PFSK-1 (cell line): ENCODE measurements at regions not wholly inside any gene's neighbourhood (a gene's known extent, or its start where the extent isn't known, plus 50 kb on each side); places are given as distances from the start of the nearest gene placed in this dataset.

Experiments
- FOXP2 ChIP-seq: optimal IDR thresholded peaks from 2 replicates; pipeline ENCODE3; 2011; ENCODE audit warnings: borderline replicate concordance, control low read depth, inconsistent platforms; ENCODE audit not compliant: insufficient read depth; ENCODE audit errors: extremely low read length, extremely low read depth
- POLR2AphosphoS5 ChIP-seq: IDR thresholded peaks from 2 replicates; pipeline ENCODE4 v1.6.1; 2012; ENCODE audit warnings: low read depth, mild to moderate bottlenecking, control low read depth, low read length, moderate library complexity
- REST ChIP-seq, 2 experiments: IDR thresholded peaks; 2 replicates each; pipeline versions ENCODE4 v1.6.1 to v1.8.0; 2011 to 2012; ENCODE audit warnings: low read depth in 2 of 2, low read length in 2 of 2, control low read depth in 1 of 2, inconsistent platforms in 1 of 2, mild to moderate bottlenecking in 1 of 2, moderate library complexity in 1 of 2; ENCODE audit not compliant: insufficient read depth in 1 of 2
- SIN3A ChIP-seq: IDR thresholded peaks from 2 replicates; pipeline ENCODE4 v1.6.1; 2012; ENCODE audit warnings: mild to moderate bottlenecking, low read length, moderate library complexity, borderline replicate concordance; ENCODE audit not compliant: insufficient read depth
- TAF1 ChIP-seq: IDR thresholded peaks from 2 replicates; pipeline ENCODE4 v1.6.1; 2012; ENCODE audit warnings: low read length, control low read depth, borderline replicate concordance; ENCODE audit not compliant: insufficient read depth

- TF ChIP-seq SIN3A (no peak), FOXP2 (no peak), POLR2AphosphoS5 (no peak), REST (IDR thresholded peaks at IDR 0.05; ENCODE audit: insufficient read depth in 1 of 2, low read depth in 2 of 2, low read length in 2 of 2) (no peak), TAF1 (no peak)
These were observed 141.8 kb upstream of the MSX1 start for GRCh38 chr4:4717692-4718091.

- TF ChIP-seq POLR2AphosphoS5 (no peak), SIN3A (no peak), FOXP2 (no peak), TAF1 (no peak), REST (IDR thresholded peaks at IDR 0.05; ENCODE audit: insufficient read depth in 1 of 2, low read depth in 2 of 2, low read length in 2 of 2) (no peak)
These were observed 145.1 kb upstream of the MSX1 start for GRCh38 chr4:4714331-4714730.

DNA sequence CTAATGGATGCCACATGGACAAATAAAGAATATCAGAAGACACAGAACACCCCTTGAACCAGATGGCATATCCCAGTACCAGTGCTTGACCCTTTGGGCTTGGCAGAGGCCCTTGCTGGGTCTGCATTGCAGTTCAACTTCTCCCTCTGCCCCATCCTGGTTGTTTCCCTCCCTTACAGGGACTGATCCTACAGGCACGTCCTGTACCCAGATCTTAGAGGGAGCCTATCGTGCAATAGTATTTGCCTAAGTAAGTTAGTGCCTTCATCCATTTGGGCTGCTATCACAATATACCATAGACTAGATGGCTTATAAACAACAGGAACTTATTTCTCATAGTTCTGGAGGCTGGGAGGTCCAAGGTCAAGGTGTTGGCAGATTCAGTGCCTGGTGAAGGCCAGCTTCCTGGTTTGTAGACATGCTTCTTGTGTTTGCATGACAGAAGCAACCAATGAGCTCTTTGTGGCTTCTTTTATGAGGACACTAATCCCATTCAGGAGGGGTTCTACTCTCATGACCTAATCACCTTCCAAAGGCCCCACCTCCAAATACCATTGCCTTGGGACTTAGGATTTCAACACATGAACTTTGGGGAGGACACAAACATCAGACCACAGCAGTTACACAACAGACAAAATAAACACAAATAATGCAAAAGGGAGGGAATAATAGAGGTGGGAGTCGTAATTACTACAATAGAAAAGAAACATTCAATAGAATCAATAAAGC is 146.5 kb upstream of the MSX1 start:
- TF ChIP-seq TAF1 (no peak), SIN3A (no peak), REST (IDR thresholded peaks at IDR 0.05; ENCODE audit: insufficient read depth in 1 of 2, low read depth in 2 of 2, low read length in 2 of 2) (no peak), POLR2AphosphoS5 (no peak), FOXP2 (no peak)

DNA sequence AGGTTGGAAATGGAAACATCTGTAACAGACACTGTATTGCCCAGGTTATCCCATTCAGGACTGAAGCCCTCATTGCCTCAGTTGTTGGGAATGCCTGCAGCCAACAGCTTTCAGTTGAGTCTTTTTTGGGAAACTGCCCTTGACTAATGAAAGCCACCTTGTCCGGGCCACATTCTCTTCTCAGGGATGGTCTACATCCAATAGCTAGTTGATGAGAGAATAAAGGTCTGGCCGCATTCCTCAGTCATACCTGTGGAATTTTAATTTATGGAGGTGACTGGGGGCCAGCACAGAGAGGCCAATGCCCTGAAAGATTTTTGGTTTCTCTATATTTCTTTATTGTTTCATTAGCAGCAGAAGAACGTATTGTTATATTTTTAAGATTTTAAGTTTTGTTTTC is 147.6 kb upstream of the MSX1 start:
- TF ChIP-seq POLR2AphosphoS5 (no peak), SIN3A (no peak), FOXP2 (no peak), REST (IDR thresholded peaks at IDR 0.05; ENCODE audit: insufficient read depth in 1 of 2, low read depth in 2 of 2, low read length in 2 of 2) (no peak), TAF1 (no peak)

DNA sequence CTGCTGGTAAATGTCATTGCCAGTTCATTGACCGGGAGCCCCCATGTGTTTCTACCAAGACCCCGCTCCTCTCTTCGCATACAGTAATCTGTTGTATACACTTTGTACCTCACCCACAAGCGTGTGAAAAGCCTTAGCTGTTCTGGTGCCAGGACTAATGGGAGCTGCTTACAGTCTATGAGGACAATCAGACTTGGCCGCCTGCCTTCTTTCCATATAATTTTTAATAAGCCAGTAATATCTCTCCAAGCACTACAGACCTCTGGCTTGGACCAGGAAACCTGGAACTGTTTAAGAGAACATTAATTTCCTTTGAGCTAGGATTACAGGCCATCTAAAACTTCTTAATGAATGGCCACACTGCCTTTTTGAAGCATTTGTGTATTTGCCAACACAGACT is 149.7 kb upstream of the MSX1 start:
- TF ChIP-seq TAF1 (no peak), REST (IDR thresholded peaks at IDR 0.05; ENCODE audit: insufficient read depth in 1 of 2, low read depth in 2 of 2, low read length in 2 of 2) (no peak), SIN3A (no peak), POLR2AphosphoS5 (no peak), FOXP2 (no peak)
